HG03025 (cell line): ENCODE measurements at regions not wholly inside any gene's neighbourhood (a gene's known extent, or its start where the extent isn't known, plus 50 kb on each side); places are given as distances from the start of the nearest gene placed in this dataset.
"Not testable (repeated sequence)": the region's sequence is repeated elsewhere in the genome, so short reads cannot be mapped to it uniquely, and the experiment has no call there.

Experiments
- ATAC-seq: cut with Tn5 transposase; IDR thresholded peaks from one replicate; pipeline ENCODE4 v1.9.1; 2021; ENCODE audit warnings: mild to moderate bottlenecking, moderate library complexity; ENCODE audit not compliant: unreplicated experiment, low FRiP score

GRCh38 chr5:174818430-174818829, 94.0 kb downstream of the MSX2 start:
- ATAC-seq = no peak

DNA sequence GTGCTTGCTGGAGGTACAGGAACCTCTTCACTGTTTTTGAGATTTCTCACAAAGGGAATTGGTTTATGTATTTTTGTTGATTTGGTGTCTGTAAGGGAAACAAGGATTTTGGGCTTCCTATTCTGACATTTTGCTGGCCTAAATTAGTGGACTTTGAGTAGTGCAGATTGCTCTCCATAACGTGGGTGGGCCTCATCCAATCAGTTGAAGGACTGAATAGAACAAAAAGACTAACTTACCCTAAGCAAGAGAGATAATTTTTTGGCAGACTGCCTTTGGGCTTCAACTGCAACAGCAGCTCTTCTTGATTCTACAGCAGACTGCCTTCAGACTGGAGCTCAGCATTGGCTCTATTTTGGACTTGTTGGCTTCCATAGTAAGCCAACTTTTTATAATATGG, 93.2 kb downstream of the MSX2 start:
- no peak for ATAC-seq

DNA sequence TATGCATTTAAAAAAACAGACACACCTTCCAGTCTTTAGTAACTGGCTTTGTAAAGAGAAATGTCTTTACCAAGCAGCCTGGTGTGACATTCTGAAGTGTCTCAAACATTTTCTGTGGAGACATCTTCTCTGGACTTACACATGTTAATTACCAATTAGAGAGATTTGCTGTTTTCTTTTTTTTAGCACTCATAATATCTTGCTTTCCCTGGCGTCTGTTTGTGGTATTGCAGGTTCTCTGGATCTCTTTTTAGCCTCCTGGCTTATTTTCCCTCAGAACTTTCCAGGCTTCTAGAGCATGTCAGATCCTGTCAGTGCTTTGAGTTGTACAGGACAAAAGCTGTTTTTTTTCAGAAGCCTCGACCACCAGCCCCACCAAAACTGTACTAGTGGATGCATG, 92.5 kb downstream of the MSX2 start:
- ATAC-seq = no peak

- ATAC-seq = no peak
These were observed 87.1 kb downstream of the MSX2 start for GRCh38 chr5:174811438-174811837.

- no peak for ATAC-seq
These were observed 86.4 kb downstream of the MSX2 start for GRCh38 chr5:174810796-174811195.

DNA sequence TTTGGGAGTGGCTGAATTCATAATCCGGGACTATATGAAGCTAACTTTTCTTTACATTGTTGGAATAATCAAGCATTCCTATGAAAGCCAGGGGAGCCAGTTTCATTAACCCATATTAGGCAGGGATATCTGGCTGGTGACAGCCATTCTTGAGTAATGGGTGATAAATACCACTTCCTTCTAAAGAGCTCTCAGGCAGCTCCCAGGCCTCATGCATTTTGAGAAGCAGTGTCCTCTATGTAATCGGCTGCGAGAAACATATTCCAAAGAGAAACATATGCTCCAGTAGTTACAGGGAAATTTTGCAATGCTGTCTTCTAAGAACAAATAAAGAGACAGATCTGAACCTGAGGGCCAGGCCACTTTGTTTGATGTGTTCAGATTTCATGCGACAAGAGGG, 83.1 kb downstream of the MSX2 start:
- ATAC-seq = no peak

GRCh38 chr5:174806729-174807128, 82.3 kb downstream of the MSX2 start:
- ATAC-seq = no peak

DNA sequence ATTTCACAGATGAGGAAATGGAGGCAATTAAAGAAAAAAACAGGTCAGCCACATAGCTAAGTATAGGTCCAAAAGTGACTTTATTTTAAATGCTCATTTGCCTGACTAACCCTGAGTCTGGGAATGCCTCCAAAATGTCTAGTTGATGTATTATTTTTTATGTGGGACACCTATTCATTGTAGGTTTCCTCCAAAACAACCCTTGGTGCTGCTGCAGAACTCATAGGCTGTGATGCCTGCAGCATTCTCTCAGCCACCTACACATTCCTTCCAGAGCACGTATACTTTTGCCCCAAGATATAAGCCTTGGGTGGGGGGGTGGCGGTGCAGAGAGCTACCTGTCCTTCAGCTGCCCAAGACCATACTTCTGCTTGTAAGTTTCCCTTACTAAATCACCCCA, 77.4 kb downstream of the MSX2 start:
- ATAC-seq = no peak

- no peak for ATAC-seq
These were observed 76.1 kb downstream of the MSX2 start for GRCh38 chr5:174800435-174800834.

DNA sequence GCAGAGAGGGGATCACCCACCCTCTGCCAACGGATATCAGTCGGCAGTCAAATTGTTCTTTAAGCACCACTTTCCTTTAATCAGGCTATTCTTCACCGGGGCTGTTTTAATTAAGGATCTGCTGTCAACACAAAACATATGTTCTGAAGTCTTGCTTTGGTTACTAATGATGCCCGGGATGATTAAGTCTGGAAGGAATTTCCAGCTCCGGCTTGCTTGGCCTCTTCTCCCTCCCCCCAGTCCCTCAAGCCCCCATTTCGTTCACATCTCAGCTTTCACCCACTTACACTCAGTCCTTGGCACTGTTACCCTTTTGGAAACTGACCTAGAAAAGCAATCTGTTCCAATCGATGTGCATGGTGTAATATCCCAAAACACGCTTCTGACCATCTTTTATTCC, 74.7 kb downstream of the MSX2 start:
- no peak for ATAC-seq

- no peak for ATAC-seq
These were observed 74.2 kb downstream of the MSX2 start for GRCh38 chr5:174798551-174798951.

GRCh38 chr5:174796711-174797192, 72.4 kb downstream of the MSX2 start:
- ATAC-seq = no peak

GRCh38 chr5:174794931-174795672, 70.7 kb downstream of the MSX2 start:
- ATAC-seq = no peak

DNA sequence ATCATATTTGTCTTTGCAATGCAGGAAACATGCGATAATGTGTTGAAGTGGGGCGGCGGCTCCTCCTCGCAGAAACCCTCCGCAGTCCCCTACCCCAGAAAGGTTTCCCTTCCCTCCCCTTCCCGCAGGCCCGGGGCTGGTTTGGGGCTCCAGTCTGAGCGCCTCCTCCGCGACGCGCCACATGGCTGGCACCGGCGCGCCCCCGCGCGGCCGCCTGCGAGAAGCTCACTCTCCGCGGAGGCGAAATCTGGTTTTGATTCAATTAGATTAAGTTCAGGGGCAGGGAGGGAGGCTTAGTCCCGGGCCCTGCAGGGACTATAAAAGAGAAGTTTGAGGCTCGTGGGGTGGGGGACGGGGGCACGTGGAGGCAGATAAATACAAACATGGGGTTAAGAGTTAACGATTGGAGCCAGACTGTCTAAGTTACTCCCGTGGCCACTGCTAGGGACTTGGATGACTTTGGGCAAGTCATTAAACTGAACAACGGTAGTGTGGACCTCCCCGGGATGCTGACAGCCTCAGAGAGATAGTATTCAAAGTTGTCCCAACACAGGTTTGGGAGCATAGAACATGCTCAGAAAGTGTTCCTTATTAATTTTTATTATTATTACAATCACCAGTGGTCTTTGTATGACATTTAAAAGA, 69.4 kb downstream of the MSX2 start:
- ATAC-seq = no peak

DNA sequence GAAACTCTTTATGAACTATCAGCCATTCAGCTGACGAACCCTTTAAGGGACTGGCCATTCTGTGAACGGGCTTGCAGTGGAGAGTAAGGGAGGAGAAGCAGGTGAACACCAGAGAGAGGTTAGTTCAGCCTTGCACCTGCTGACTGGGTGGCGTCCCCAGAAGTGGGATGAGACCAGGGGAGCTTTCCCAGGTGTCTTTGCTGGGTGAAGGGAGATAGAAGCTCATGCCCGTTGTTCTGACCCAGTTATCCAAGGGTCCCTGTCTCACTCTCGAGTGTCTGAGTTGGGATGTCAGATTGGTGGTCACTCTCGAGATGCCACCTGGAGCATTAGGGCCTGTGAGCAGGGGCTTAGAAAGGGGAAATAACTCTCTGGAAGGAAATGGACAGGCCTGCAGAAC, 68.7 kb downstream of the MSX2 start:
- no peak for ATAC-seq

DNA sequence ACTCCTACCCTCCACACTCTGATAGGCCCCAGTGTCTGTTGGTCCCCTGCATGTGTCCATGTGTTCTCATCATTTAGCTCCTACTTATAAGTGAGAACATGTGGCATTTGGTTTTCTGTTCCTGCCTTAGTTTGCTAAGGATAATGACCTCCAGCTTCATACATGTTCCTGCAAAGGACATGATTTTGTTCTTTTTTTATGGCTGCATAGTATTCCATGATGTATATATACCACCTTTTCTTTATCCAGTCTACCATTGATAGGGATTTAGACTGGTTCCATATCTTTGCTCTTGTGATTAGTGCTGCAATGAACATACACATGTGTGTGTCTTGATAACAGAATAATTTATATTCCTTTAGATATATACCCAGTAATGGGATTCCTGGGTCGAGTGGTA, 67.9 kb downstream of the MSX2 start:
- ATAC-seq = not testable (repeated sequence)

DNA sequence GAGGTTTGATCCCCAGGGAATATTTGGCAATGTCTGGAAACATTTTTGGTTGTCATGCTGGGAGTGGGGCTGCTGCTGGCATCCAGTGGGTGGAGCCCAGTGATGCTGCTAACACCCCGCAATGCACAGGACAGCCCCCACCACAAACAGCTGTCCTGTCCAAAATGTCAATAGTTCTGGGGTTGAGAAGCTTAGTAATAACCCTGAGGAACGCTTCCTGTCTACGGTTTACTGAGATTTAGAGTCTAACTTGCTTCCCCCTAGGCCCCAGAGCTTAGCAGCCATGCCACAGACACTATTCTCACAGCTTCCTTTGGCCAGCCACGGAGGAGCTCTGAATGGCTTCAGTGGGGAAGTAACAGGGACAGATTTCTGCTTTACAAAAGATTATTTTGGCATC, 66.5 kb downstream of the MSX2 start:
- no peak for ATAC-seq

GRCh38 chr5:174789596-174789995, 65.2 kb downstream of the MSX2 start:
- no peak for ATAC-seq

DNA sequence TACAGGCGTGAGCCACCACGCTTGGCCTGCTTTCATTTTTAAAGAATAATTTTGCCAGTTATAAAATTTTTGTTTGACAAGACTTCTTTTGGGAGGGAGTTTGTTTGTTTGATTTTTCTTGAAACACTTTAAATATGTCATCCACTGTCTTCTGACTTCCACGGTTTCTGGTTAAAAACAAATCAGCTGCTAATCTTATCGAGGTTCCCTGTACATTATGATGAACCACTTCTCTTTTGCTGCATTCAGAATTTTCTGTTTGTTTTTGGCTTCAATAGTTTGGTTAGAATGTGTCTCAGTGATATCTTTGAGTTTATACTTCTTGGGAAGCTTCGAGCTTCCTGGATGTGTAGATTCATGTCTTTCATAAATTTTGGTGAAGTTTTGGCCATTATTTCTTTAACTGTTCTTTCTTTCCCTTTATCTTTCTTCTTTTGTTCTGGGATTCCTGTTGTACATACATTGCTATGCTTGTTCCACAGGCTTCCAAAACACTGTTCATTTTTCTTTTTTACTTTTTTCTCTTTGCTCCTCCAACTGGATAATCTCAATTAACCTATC, 60.8 kb downstream of the MSX2 start:
- ATAC-seq = no peak
